GM12864 (cell line): ENCODE measurements at regions not wholly inside any gene's neighbourhood (a gene's known extent, or its start where the extent isn't known, plus 50 kb on each side); places are given as distances from the start of the nearest gene placed in this dataset.

Experiments used
- DNase-seq: peaks from one replicate; pipeline ENCODE4 v3.0.0-alpha.2; 2011; ENCODE audit warnings: low read depth
- H3K4me3 ChIP-seq: 2 replicates; pipeline ENCODE4 v1.5.1; 2011; ENCODE audit warnings: mild to moderate bottlenecking, low read depth, low read length, control low read depth
- TF ChIP-seq, protein P1 (sequence below): IDR thresholded peaks from 2 replicates; pipeline ENCODE4 v1.5.1; 2011; ENCODE audit warnings: low read depth, mild to moderate bottlenecking, moderate library complexity, low read length, control low read depth, inconsistent platforms; ENCODE audit errors: missing control alignments

DNA sequence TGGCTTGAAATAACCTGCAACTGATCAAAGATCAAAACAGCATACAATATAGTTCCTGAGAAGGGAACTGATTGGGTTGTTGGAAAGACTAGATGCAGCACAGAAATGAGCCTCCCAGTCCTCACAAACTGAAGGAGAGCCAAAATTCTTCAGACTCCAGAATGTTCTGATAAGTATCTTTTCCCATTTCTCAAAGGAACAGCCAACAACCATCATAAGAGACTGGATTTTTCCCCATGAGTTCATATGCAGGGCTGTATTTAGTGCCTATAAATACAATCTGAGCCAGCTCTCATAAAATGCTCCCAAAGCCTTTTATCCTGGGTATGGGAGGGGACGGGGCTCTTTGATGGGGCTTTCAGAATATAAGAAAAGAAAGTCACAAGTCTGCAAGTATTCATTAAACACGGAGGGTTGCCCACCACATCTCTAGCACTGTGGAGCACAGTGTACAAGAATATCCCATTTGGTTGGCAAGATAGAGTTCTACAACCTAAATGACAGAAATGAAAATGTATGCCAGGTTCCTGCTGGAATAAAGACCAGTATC is 50.7 kb upstream of the LYVE1 start:
- no peak overlapping the region for H3K4me3 ChIP-seq
- DNase-seq: no peak
- TF ChIP-seq, protein P1, sequence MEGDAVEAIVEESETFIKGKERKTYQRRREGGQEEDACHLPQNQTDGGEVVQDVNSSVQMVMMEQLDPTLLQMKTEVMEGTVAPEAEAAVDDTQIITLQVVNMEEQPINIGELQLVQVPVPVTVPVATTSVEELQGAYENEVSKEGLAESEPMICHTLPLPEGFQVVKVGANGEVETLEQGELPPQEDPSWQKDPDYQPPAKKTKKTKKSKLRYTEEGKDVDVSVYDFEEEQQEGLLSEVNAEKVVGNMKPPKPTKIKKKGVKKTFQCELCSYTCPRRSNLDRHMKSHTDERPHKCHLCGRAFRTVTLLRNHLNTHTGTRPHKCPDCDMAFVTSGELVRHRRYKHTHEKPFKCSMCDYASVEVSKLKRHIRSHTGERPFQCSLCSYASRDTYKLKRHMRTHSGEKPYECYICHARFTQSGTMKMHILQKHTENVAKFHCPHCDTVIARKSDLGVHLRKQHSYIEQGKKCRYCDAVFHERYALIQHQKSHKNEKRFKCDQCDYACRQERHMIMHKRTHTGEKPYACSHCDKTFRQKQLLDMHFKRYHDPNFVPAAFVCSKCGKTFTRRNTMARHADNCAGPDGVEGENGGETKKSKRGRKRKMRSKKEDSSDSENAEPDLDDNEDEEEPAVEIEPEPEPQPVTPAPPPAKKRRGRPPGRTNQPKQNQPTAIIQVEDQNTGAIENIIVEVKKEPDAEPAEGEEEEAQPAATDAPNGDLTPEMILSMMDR: no peak

DNA sequence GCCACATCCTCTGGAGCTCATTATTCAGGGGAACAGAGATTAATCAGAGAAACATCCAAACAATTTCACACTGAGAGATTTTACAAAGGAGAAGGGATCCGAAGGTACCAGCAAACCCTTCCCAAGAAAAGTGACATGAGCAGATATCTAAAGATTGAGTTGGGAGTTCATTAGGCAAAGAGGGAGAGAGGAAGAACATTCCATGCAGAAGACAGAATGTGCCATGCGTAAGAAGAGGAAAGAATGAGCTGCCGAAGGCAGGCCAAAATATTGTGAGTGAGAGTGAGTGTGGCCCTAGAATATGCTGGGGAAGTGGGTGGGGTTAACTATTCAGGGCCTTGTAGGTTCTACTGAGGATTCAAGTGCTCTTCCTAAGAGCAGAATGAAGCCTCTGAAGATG is 50.0 kb upstream of the LYVE1 start:
- H3K4me3 ChIP-seq: no peak overlapping the region
- TF ChIP-seq, protein P1: no peak
- DNase-seq: no peak
